SHP77 treated with DMSO at 0.1 percent for 48 hours (cell line): ENCODE measurements at regions not wholly inside any gene's neighbourhood (a gene's known extent, or its start where the extent isn't known, plus 50 kb on each side); places are given as distances from the start of the nearest gene placed in this dataset.
"Not testable (repeated sequence)": the region's sequence is repeated elsewhere in the genome, so short reads cannot be mapped to it uniquely, and the experiment has no call there.

Experiments used
- DNase-seq: peaks from one replicate; lab custom pipeline; 2025; lab: John Stamatoyannopoulos, UW

GRCh38 chr16:7962091-7962879, 628.0 kb downstream of the TMEM114 start:
- no peak for DNase-seq

GRCh38 chr16:7957151-7957550, 624.5 kb downstream of the RBFOX1 start:
- DNase-seq: no peak

DNA sequence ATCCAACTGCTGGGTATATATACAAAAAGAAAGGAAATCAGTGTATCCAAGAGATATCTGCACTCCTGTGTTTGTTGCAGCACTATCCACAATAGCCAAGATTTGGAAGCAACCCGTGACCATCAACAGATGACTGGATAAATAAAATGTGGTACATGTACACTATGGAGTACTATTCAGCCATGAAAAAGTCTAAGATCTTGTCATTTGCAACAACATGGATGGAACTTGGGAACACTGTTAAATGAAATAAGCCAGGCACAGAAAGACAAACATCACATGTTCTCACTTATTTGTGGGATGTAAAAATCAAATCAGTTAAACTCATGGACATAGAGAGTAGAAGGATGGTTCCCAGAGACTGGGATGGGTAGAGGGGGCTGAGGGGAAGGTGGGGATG, 620.7 kb downstream of the RBFOX1 start:
- no peak for DNase-seq

DNA sequence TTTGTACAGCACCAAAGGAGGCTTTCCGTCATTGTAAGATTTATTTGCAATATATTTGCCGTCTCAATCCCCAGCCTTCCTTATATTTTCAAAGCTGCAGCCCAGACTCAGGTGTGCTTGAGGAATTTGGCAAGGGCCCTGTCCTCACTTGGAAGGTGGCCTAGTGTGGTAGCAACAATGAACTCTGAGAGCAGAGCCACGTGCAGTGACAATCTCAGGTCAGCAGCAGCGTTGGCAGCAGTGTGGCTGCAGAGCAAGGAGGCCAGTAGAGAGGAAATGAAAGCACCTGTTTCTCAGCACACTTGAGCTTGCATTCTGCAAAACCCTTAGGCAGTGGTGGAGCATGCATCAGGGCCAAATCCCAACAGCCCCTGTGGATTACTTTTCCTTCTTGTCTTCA, 613.5 kb downstream of the RBFOX1 start:
- DNase-seq: no peak

- no peak for DNase-seq
Observed at GRCh38 chr16:7938175-7938574, 605.5 kb downstream of the RBFOX1 start.

DNA sequence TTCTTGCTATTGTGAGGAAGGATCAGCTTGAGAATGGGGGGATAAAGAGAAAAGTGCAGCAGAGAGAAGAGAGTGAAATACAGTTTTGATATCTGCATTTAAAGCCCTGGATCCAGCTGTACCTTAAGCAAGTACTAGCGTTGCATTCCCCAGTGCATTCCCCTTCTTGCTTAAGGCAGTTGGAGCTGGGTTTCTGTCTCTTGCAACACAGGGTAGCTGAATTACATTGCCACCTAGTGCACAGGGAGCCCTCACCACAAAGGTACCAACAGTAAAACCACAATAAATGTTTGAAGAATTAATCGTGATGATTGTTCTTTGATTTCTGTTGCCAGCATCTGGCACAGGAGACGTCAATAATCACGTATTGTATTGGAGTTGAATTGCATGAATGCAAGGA, 588.7 kb downstream of the RBFOX1 start:
- DNase-seq: no peak

- no peak for DNase-seq
Observed at GRCh38 chr16:7919782-7920181, 587.1 kb downstream of the RBFOX1 start.

- DNase-seq: no peak
Observed at GRCh38 chr16:7914748-7915147, 582.1 kb downstream of the RBFOX1 start.

DNA sequence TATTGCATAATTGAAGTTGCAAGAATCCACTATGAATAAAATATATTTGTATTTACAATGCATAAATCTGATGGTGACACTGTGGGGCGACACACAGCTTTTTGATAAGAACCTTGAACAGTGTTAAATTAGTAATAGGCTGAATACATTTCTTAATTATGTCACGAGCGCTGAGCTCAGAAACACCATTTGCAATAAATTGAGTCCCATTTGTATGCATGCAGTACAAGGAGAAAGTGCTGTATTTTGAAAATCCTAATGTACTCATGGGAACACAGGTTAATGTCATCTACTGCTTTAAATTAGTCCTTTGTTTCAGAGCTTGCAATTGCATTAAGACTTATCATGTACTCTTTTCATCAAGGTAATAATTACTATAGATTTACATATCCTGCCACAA, 579.5 kb downstream of the RBFOX1 start:
- DNase-seq: no peak

GRCh38 chr16:7910116-7910515, 577.5 kb downstream of the RBFOX1 start:
- DNase-seq: no peak

- no peak for DNase-seq
Observed at GRCh38 chr16:7888411-7888810, 555.8 kb downstream of the RBFOX1 start.

GRCh38 chr16:7887316-7887715, 554.7 kb downstream of the RBFOX1 start:
- no peak for DNase-seq

GRCh38 chr16:7871979-7872378, 539.3 kb downstream of the RBFOX1 start:
- DNase-seq: no peak

DNA sequence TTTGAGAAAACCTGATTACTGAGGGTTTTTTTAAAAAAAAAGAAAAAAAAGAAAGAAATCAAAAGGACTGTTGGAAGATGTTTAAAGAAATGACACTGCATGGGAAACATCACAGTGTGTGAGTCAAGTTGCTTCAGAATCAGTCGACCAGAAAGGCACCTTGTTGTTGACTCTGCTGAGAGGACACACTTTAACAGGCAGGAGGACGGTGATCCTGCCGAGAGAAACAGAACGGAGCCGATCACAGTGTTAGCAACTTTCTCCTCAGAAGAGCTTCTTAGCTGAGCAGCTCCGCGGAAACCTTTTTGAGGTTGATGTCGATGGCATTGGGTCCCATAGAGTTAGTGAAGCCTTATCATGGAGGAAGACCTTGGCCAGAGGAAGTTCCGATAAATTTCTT, 538.7 kb downstream of the RBFOX1 start:
- no peak for DNase-seq

DNA sequence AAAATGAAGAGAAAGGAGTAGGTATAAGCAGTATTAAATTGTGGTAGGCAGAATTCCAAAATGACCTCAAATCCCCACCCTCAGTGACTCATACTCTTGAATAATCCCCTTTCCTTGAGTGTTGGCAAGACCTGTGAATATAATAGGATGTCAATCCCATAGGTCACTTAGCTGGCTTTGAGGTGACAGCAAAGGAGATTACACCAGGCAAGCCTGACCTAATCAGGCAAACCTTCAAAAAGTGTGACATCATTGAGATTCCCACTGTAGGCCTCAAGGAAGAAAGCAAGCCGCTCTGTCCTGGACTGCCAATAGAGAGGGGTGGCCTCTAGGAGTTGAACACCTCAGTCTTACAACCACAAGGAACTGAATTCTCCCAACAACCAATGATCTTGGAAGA, 535.2 kb downstream of the RBFOX1 start:
- DNase-seq: no peak

- DNase-seq: no peak
Observed at GRCh38 chr16:7866144-7866543, 533.5 kb downstream of the RBFOX1 start.

- DNase-seq: not testable (repeated sequence)
Observed at GRCh38 chr16:7865393-7865792, 532.7 kb downstream of the RBFOX1 start.

- DNase-seq: no peak
Observed at GRCh38 chr16:7861891-7862582, 529.4 kb downstream of the RBFOX1 start.

- no peak for DNase-seq
Observed at GRCh38 chr16:7853197-7853596, 520.6 kb downstream of the RBFOX1 start.

DNA sequence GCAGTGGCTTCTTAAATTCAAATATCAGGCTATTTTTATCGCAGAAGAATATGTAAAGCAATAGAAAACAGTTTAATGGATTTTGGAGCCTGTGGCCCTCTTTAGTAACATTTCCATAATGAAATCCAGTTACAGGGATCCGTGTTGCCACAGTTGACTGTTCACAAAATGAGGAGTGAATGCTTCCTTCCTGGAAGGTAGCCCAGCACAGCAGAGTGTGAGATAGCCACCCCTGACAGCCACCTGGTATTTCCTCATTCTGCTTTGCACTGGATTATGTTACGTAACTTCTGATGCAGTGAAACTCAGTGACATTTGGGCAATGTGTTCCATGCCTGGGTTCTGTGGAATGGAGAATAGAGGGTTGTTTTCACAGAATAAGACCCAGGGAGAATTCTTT, 517.2 kb downstream of the RBFOX1 start:
- no peak for DNase-seq

GRCh38 chr16:7843261-7843660, 510.6 kb downstream of the RBFOX1 start:
- DNase-seq: no peak

DNA sequence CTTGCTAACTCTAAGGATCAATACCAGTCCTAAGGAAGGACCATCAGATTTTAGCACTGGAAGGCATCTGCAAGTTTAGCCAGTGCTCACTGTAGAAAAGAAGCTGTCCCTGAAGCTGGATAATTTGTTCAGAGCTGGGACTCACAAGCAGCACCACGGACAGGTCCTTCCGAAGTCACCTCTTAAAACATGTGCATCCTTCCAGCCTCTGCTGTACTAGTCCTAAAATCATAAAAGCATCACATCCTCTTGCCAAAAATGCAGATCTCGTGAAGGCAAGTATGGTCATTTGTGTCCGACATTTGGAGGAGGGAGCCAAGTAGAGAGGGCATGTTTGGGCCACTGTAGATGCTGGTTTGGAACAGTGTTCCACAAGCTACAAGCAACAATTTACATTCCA, 506.9 kb downstream of the RBFOX1 start:
- DNase-seq: no peak

GRCh38 chr16:7834771-7835431, 502.3 kb downstream of the RBFOX1 start:
- DNase-seq: no peak
